ENCODE measurements at regions not wholly inside any gene's neighbourhood (a gene's known extent, or its start where the extent isn't known, plus 50 kb on each side); places are given as distances from the start of the nearest gene placed in this dataset.

DNA sequence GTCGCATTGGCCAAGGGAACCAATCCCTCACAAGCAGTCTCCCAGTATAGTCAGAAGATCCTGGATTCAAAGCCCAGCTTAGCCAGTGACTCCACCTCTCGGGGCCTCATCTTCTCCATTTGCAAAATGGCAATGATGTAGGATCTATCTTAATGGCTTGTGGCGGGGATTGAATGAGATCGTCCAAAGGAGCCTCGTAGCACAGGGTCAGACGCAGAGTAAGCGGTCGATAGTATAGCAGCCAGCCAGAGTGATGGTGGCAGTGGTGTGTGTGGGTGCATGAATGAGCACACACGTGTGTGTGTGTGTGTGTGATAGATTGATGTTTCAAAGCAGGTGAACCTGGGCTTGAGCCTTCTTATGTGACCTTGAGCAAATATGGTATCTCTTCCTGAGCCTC lies 79.8 kb upstream of the WNT4 start:
- DNase-seq: no peak

DNA sequence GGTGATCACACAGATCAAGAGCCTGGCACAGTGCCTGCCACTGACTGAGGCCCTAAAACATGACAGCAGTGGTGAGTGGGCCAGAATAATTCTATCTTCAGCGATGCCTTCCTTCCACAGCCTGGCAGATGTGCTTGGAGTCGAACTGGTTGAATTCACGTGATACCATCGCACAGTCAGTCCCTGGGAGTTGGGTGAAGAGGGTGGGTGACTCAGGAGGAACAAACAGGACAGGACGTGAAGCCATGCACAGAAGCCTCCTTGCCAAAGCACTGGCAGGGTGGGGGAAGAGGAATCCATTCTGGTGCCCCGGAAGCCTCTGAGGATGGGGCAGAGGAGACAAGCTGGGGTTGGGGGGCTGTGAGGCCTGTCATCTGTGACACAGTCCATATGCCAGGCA lies 80.3 kb upstream of the WNT4 start:
- DNase-seq: no peak

DNA sequence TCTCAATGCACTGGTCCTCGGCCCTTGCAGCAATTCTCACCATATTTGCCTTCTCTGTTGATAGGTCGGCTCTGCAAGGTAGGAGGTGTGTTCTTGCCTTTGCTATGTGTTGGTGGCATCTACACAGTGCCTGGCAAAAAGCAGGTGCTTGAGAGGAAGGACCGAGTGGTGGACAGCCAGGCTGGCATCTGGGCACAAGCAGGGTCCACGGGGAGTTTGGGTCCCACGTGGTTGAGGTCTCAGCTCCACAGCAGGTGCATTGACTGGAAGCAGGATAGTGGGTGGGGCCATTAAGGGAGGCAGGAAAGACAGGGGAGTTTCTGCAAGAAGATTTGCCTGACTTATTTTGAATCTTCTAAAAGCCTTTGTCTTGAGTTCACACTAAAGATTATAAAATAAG lies 81.2 kb upstream of the WNT4 start:
- DNase-seq: no peak

DNA sequence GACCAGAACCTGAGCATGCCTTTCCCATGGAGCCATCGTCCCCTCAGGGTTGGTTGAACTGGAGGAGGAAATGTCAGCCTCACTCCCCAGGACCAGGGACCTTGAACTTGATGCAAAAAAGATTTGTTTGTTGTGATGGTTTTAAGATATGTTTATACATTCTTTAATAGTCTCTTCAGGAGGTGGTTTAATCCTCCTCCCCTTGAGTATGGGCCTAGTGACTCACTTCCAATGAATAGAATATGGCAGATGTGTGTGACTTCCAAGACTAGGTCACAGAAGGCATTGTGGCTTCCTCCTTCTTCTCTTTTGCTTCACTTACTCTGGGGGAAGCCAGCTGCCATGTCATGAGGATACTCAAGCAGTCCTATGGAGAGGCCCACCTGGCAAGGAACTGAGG lies 81.7 kb upstream of the WNT4 start:
- DNase-seq: no peak

DNA sequence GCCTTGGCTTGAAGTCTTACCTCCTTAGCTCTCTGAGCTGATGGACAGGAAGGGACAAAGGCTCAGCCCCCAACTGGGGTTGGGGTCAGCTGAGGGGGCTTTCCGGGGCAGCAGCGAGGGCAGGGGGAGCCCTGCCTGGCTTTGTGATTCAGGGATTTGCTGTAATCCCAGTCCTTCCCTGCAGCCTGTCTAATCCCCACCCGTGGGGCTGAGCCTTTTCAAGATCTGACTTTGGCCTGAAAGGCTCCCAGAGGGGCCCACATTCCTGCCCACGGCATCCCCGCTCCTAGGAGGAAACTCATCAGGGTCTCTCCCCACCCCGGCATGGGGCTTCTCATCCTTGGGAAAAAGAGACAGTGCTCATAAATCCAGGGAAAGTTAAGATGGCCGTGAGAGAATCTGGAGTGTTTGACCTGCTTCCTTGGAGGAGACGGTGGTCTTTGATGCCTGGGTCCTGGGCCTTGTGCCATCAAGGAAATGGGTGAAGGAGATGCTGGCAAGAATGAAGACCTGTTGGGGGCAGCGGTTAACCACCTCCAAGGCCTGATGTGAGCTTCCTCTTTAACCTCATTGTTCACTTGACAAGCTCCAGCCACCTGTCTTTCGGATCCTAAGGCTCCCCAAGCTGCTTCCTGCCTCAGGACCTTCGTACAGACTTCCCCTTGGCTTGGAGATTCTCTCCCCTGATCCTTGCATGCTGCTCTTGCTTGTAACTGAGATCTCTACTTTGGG lies 83.1 kb upstream of the WNT4 start:
- peak; percentile 82 for DNase-seq

DNA sequence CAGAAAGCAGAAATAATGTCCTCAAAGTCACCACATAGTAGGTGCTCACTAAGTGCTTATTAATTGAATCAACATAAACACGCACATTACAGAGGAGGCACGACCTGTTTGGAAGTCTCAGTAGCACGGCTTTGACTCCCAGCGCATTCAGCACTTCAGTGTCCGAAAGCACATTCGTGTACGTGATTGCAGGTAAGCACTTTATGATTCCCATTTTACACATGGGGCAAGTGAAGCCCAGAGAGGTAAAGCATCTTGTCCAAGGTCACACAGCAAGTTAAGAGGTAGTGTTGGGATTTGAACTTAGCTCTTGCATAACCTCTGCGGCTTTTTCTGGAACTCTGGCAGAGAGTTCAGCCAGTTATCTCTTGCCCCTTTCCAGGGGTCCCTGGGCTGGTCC lies 85.2 kb upstream of the WNT4 start:
- DNase-seq: no peak

DNA sequence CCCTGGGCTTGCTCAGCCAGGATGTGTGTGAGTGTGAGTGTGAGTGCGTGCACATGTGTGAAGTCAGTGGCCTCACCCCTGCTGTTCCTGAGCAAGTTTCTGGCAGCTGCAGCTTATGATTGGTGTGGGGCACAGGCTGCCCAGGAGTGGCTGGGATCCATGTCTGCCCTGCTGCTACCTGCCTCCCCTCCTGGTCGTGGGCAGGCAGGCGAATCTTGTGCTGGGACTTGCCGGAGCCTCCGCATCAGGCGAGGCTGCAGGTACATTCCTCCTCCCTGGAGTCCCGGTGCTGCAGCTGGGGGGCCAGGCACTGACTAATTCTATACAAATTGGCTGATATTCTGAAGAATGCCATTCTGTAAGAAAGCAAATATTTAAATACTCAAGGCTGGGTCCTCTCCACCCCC lies 85.6 kb upstream of the WNT4 start:
- DNase-seq: peak; percentile 25

DNA sequence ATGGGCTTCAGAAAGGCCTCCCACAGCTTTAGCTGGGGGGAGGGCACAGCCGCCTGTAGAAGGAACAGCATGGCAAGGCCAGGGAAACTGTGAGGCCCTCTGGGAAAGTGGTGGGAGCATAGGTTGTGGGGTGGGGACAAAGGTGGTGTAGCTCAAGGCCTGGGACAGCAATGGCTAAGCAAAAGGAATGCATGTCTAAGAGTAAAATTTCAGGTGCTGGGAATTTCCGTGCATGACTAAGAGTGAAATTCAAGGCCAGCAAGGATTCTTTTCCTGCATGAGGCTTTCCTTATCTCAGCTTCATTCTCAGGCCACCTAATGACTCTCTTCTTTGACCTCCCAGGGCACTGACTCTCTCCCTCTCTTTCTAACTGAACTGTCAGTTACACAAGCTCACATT lies 86.5 kb upstream of the WNT4 start:
- DNase-seq: no peak

DNA sequence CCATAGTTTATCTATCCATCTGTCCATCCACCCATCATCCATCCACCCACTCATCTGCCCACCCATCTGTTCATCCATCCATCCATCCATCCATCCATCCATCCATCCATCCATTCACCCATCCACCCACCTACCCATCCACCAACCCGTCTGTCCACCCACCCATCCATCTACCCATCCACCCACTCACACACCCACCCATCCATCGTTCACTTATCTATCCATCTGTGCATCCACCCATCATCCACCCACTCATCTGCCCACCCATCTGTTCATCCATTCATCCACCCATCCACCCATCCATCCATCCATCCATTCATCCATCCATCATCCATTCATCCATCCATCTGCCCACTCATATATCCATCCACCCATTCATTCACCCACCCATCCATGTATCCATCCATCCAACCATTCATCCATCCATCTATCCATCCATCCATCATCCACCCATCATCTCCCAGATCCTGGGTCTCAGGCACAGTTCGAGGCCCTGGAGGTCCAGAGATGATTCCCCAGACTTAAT lies 88.2 kb upstream of the WNT4 start:
- DNase-seq: no peak

DNA sequence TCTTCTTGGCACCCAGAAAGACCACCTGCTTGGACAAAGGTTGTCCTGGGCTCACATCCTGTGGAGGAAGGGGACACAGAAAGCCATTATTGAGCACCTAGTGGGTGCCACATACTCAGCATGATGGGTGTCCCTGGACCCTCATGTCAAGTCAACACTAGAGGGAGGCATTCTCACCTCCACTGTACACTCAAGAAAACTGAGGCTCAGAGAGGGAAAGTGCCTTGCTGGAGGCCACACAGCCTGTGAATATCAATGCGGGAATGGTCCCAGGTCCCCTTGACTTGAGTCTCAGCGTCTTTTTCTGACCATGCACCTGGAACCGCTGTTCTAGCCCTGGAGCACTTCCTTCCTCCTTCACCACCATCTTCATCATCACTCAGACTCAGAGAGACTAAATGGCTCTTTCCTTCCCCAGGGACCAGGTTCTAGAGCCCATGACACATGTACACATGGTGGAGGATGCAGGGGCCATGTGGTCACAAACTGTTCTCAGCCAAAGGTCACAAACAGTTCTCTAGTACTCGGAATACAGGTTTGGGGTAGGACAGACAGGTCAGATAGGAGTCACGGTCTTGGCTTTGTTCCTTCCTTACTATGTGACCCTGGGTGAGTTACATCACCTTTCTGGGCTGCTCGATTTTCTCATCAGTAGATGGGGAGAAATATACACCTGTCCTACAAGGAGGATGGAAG lies 89.2 kb upstream of the WNT4 start:
- no peak for DNase-seq

DNA sequence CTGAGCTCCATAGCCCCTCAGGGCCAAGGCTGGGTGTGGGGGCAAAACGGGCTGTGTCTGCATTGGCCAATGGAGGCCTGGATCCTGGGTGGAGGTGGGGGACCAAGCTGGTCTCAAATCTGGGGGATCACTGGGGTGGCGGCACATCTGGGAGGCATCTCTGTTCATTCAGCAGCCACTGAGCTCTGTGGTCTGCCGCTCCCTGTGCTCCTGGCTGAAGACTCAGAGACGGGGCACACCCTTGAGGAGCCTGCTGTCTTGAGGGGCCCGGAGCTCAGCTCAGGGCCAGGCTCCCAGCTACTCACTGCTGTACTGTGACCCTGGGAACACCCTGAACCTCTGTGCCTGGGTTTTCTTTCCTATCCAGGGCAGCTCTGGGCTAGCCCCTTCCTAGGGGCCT lies 90.3 kb upstream of the WNT4 start:
- DNase-seq: no peak

DNA sequence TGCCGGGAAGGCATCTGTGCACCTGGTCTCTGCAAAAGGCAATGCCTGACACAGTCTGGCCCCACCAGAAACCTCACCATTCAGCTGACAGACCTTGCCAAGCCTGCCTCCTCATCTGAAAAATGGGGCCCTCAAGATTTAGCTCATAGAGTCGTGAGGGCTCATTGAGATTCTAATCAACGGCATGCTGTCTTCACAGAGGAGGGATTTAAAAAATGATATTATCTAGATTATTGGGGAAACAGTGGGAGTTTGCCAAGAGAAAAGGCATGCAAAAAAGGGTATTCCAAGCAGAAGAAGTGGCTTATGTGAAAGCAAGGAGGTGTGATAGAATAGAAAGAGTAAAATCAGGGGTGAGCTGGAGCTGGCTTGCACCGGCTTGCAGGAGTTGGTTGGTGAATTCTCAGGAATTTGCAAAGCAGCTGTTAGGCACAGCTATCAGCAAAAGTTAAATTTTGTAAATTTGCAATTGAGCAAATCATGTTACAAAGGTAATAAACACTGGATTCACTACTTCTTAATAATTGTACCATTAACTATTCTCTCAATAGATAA lies 91.7 kb upstream of the WNT4 start:
- DNase-seq: no peak

DNA sequence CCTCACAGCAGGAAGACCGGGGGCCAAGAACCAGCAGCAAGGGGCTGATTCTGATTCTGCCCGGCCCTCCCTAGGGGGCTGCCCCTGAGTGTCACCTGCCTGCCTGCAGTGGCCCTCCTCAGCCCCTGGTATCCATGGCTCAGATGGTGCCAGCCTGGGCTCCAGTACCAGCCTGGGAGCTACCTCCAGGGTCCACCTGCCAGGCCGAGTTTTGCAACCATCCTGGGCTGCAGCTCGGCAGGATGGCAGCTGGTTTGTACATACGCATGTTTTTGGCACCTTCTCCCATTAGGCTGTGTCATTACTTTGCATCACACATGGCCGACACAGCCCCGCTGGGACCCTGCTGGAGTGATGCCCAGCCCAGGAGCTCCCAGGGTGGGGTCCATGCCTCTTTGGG lies 93.3 kb upstream of the WNT4 start:
- DNase-seq: no peak

DNA sequence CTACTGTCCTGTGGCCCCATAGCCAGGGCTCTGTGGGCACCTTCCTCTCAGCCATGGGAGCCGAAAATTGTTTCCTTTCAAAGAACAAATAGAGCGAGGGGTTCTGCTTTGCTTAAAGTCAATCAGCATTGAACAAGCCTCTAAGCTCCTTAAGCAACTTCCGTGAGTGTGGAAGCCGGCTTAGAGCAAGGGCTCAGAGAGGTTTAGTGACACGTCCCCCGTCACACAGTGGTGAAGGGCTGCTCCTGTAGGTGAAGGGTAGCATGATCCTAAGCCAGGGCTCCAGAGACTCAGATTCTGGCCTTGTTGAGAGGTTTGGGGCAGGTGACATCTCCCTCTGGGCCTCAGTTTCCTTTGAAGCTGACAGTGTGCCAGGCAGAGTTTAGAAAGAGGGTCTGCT lies 94.0 kb upstream of the WNT4 start:
- DNase-seq: peak; percentile 81

DNA sequence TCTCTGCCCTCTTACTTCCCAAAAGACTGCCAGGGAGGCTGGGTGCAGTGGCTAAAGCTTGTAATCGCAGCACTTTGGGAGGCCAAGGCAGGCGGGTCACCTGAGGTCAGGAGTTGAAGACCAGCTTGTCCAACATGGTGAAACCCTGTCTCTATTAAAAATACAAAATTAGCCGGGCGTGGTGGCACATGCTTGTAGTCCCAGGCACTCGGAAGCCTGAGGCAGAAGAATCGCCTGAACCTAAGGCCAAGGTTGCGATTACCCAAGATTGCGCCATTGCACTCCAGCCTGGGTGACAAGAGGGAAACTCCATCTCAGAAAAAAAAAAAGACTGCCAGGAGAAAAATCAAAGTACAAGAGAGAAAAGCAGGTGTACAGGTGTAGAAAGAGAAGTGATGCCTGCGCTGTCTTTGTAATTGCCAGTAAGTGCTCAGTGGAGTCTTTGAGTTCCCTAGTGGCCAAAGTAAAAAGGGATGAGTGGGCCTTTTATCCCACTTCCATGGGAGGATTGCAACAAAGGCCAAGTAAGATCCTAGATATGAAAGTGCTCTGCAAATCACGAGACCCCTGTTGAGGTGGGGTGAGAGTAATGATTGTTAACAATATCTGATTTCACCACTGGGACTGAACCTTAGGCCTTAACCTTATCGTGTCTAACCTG lies 94.7 kb upstream of the WNT4 start:
- no peak for DNase-seq

DNA sequence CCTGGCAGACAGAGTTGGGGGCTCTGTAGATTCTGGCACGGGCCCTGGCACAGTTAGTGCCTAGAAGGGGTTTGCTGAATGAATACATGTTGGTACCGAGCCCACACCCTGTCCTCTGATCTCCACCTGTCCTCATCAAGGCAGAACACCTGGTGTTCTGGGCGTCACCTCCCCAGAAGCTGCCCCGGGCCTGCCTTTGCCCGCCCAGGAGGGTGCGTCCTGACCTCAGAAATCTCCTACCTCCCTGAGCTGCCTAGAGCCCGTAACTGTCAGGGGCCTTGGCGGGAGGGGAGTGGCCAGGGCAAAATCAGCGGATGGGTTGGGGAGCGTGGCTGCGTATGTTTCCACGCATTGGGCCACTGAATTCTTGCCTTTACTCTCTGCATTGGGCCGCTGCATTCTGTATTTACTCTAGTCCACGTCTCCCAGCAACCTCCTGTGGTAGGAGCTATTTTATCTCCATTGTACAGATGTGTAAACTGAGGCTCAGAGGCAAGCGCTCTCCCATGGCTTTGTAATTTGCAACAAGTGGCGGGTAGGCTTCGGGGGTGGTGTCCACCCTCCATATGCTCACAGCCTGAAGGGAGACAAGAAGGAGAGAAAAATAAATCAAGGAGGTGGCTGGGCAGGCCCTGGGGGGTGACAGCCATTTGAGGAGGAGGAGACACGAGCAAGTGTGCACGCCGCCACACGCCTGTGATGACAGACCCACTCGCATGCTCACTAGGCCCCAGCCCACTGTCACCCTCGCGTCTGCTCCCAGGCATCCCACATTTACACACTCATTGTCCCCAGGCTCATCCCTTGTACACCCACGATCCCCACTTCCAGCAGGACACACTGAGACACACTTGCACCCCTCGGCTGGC lies 95.7 kb upstream of the WNT4 start:
- no peak for DNase-seq

DNA sequence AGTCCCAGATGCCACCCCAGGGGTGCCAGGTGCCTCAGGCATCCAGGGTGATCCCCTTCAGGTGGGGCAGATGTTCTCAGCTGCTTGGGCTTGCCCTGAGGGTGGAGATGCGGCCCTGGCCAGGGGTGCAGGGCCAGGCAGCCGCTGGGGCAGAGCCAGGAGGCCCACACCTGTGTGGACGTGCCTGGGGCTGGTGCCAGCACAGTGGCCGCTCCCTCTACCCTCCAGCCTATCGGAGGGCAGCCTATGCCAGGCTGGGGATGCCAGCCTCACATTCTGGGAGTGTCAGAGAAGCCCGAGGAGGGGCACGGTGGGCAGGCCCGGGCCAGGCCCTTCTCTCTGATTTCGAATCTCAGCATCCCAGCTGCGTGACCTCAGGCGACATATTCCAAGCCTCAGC lies 96.5 kb upstream of the WNT4 start:
- DNase-seq: no peak

DNA sequence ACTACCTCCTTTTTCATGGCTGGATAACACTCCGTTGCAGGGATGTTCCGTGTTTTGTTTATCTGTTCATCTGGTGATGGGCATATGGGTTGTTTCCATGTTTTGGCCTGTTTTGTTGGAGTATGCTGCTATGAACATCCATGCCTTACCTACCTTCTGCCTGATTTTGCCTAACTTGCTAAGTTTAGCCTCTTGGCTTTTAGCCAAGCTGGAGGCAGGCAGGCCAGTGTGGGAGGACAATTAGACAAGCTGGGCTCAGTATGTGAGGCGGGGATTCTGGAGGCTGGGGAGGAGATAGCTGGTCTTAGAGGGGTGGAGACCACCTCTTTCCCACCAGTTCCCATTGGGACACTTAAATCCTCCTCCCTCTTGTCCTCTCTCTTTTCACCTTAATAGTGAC lies 98.4 kb upstream of the WNT4 start:
- DNase-seq: no peak

DNA sequence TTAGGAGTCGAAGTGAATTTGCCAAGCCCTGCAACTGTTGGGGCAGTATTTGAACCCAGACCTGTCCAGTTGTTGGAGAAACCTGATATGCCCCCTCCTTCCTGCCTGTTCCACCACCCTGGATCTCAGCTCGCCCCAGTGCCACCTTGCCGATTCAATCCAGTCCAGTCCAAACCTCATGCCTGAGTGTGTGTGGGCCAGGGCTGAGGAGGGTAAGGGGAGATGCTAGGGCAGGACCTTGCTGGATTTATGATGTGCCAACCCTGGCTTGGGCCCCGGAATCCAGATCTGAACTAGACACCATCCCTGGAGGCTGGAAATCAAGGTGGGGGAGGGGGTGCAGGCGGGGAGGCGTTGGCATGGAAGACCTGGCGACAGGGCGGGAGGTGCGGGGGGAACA lies 98.9 kb upstream of the WNT4 start:
- no peak for DNase-seq

DNA sequence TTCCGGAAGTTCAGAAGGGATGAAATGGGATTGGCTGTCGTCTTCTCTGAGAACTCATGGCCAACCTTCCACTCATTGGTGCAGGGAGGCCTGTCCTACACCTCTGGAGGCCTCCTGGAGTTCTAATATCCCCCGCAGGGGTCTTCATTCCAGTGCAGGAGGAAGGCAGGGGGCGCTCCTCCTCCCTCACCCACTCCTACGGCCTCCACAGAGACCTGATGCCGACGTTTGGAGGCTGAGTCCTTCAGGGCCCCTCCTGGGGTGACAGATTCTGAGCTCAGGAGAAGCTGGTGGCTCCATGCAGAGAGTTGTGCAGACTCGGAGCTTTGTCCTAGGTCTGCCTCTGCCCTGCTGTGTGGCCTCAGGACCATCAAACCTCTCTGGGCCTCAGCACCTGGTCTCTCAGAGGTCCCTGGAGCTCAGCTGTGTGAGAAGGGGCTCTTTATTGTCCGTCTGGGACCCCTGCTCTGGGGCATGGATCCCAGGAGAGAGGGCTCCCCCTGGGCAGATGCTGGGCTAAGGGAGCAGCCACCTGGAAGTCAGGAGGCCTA lies 102.3 kb upstream of the WNT4 start:
- no peak for DNase-seq

DNA sequence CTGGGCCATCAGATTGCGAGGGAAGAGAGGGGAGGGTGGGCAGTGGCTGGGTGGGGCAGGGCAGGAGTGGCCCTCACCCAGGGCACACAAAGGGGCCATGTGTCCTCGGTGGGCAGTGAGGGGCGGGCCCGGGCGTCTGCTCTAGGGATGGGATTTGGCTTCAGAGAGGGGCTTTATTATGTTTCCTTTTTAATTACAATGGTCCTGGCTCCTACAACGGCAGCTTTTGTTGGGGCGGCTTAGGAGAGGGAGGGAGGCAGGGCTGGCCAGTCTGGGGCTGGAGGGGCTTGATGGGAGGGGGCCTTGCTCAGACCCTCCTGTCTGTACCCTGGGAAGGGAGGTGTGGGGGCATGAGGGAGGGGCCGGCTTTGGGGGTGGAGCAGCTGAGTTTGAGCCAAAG lies 102.8 kb upstream of the WNT4 start:
- DNase-seq: no peak

DNA sequence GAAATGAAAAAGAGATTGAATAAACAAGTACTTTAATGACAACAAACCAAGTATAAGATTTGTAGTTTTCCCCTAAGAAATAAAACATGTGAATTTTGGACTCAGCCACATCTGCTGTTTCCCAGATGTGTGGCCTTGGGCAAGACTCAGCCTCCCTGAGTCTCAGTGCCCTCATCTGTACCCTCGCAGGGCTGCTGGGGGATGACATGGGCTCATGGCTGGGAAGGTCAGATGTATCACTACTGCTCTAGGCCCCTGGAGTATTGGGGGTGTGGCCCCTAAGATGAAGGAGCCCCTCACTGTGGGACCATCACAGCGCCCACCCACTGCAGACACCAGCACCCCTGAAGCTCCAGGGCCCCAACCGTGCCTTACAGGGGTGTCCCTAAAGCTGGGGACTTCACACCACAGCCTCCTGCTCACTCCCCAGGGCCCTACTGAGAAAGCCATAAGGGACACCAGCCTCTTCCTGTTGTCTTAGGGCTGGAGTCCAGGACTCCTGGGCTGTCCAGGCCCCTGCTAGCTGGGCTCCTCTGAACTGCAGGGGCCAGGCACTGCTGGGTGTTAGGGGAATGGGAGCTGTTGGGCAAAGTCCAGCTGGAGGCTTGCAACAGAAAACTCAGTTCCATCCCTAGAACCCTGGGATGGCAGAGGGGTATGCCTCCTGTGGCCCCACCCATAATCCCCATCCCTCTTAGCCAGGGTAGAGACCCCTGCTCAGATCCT lies 104.0 kb upstream of the WNT4 start:
- no peak for DNase-seq

All from NCI-H82 (cell line).